B cell (primary cell): ENCODE measurements at regions not wholly inside any gene's neighbourhood (a gene's known extent, or its start where the extent isn't known, plus 50 kb on each side); places are given as distances from the start of the nearest gene placed in this dataset.

Experiments
- ATAC-seq: fragments of 200-7000 bp; cut with Tn5 transposase; one replicate; pipeline ENCODE4 v1.10.0; 2021; ENCODE audit warnings: low read depth, mild to moderate bottlenecking, moderate number of reproducible peaks, moderate library complexity
- CTCF ChIA-PET: fragments of 350-600 bp; sonication (Branson Sonifier 250); formaldehyde crosslinking; loops from one replicate; lab custom pipeline; 2021; ENCODE audit warnings: antibody characterized with exemption, inconsistent platforms; lab: Charles Lee
- POLR2A ChIA-PET: fragments of 350-600 bp; sonication (Branson Sonifier 250); formaldehyde crosslinking; loops from one replicate; lab custom pipeline; 2021; ENCODE audit warnings: antibody characterized with exemption; lab: Charles Lee
- DNase-seq: peaks from one replicate; pipeline ENCODE4 v3.0.0; 2013
- H2AFZ ChIP-seq: 2 replicates; pipeline ENCODE4 v1.6.1; 2012; ENCODE audit warnings: mild to moderate bottlenecking, low read depth, low read length; ENCODE audit not compliant: insufficient read depth, poor library complexity, severe bottlenecking
- H3K27ac ChIP-seq, 2 donors: 1 replicate in 1 of 2; 2 replicates in 1 of 2; pipeline ENCODE4 v1.5.1; 2012 to 2013; ENCODE audit warnings: low read length in 2 of 2, mild to moderate bottlenecking in 2 of 2, moderate library complexity in 1 of 2
- H3K27me3 ChIP-seq, 4 experiments: fragments of 200-600 bp in 1 of 4; sonication (generic) in 1 of 4; replicated peaks in 1 of 4; 1 replicate in 2 of 4; 2 replicates in 2 of 4; pipeline versions ENCODE4 v1.6.1 to v1.7.0; 2013 to 2016; ENCODE audit warnings: low read length in 3 of 4, mild to moderate bottlenecking in 2 of 4, mixed read lengths in 1 of 4, moderate library complexity in 1 of 4; ENCODE audit not compliant: insufficient read depth in 4 of 4, control insufficient read depth in 3 of 4; ENCODE audit errors: control extremely low read depth in 1 of 4
- H3K36me3 ChIP-seq, 2 experiments: replicated peaks in 1 of 2; 1 replicate in 1 of 2; 2 replicates in 1 of 2; pipeline versions ENCODE4 v1.6.1 to v1.7.1; 2013; ENCODE audit warnings: low read length in 1 of 2; ENCODE audit not compliant: insufficient read depth in 2 of 2, control insufficient read depth in 1 of 2; ENCODE audit errors: control extremely low read depth in 1 of 2, extremely low read depth in 1 of 2
- H3K4me1 ChIP-seq, 2 donors: fragments of 200-600 bp in 1 of 2; sonication (generic) in 1 of 2; 1 replicate in 1 of 2; 2 replicates in 1 of 2; pipeline versions ENCODE4 v1.5.1 to v1.6.1; 2013 to 2017; ENCODE audit warnings: low read length in 2 of 2; ENCODE audit not compliant: control insufficient read depth in 2 of 2, insufficient read depth in 2 of 2
- H3K4me2 ChIP-seq: replicated peaks from 2 replicates; pipeline ENCODE3; 2012; ENCODE audit warnings: mild to moderate bottlenecking, low read depth, low read length; ENCODE audit not compliant: poor library complexity, severe bottlenecking
- H3K4me3 ChIP-seq, 5 experiments: fragments of 200-600 bp in 1 of 5; sonication (generic) in 1 of 5; 1 replicate in 3 of 5; 2 replicates in 2 of 5; pipeline versions ENCODE4 v1.5.1 to v1.7.0; 2011 to 2016; ENCODE audit warnings: low read length in 4 of 5, mild to moderate bottlenecking in 4 of 5, low read depth in 2 of 5, control low read depth in 1 of 5, moderate library complexity in 1 of 5; ENCODE audit not compliant: insufficient read depth in 1 of 5; ENCODE audit errors: control extremely low read depth in 1 of 5, extremely low read depth in 1 of 5
- H3K79me2 ChIP-seq: fragments of 200-600 bp; sonication (generic); one replicate; pipeline ENCODE4 v1.6.0; 2016; ENCODE audit warnings: low read length; ENCODE audit not compliant: control insufficient read depth, insufficient read depth
- H3K9ac ChIP-seq: fragments of 200-600 bp; sonication (generic); 2 replicates; pipeline ENCODE4 v1.6.1; 2017; ENCODE audit warnings: mild to moderate bottlenecking, low read length, moderate library complexity
- H3K9me3 ChIP-seq, 3 donors: one replicate each; pipeline versions ENCODE4 v1.6.1 to v1.7.1; 2013; ENCODE audit warnings: low read length in 2 of 3; ENCODE audit not compliant: control insufficient read depth in 2 of 3, insufficient read depth in 1 of 3; ENCODE audit errors: control extremely low read depth in 1 of 3
- H4K20me1 ChIP-seq: 2 replicates; pipeline ENCODE4 v1.6.0; 2012; ENCODE audit warnings: mild to moderate bottlenecking, low read length; ENCODE audit not compliant: insufficient read depth, control insufficient read depth, poor library complexity, severe bottlenecking
- H3K27ac Mint-ChIP-seq: one replicate; pipeline ENCODE4 v1.8.0; 2021; ENCODE audit warnings: mixed read lengths
- H3K27me3 Mint-ChIP-seq: one replicate; pipeline ENCODE4 v1.8.0; 2021; ENCODE audit warnings: mixed read lengths
- H3K4me1 Mint-ChIP-seq: one replicate; pipeline ENCODE4 v1.8.0; 2021; ENCODE audit warnings: mixed read lengths
- H3K4me3 Mint-ChIP-seq: one replicate; pipeline ENCODE4 v1.8.0; 2021; ENCODE audit warnings: mixed read lengths
- H3K9me3 Mint-ChIP-seq: one replicate; pipeline ENCODE4 v1.8.0; 2022; ENCODE audit warnings: mixed read lengths; ENCODE audit not compliant: insufficient read depth
- EZH2 ChIP-seq: IDR thresholded peaks from 2 replicates; pipeline ENCODE4 v1.6.1; 2012; ENCODE audit warnings: borderline replicate concordance, low read depth, mild to moderate bottlenecking, moderate library complexity, low read length; ENCODE audit not compliant: insufficient read depth, poor library complexity, severe bottlenecking
- WGBS: methylation state at CpG from one replicate; pipeline ENCODE4 v1.1.5; 2013; ENCODE audit warnings: missing lambda C conversion rate; ENCODE audit not compliant: insufficient coverage; 5-methylcytosine and 5-hydroxymethylcytosine counted together
- intact Hi-C: fragments of 100-400 bp; cut with micrococcal nuclease; formaldehyde crosslinking; loops from one replicate; pipeline ENCODE4 v1.10.0; 2022
- TF ChIP-seq, protein P1 (sequence below): fragments of 200-600 bp; IDR thresholded peaks from one replicate; pipeline ENCODE4 v1.8.0; 2022; ENCODE audit warnings: antibody characterized with exemption, mild to moderate bottlenecking

DNA sequence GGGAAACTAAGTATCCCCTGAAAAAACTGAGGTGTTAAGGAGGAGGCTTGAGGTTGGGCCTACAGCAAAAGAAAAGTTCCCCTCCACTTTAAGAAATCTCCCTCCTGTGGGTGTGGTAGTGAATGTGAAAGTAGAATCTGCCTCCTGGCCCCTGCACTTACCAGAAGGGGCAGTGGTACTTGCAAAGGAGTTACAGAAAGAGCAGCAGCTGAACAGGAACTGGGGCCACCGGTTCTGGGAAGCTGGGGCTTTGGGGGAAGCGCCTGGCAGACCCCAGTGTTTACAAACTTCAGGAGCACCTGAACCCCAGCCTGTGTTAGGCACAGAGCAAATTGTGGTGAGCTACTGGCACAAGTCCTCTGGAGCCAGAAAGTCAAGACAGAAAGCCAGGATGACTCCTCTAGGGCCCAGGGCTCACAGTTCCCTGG is 250.2 kb upstream of the FGGY start:
- TF ChIP-seq, protein P1, sequence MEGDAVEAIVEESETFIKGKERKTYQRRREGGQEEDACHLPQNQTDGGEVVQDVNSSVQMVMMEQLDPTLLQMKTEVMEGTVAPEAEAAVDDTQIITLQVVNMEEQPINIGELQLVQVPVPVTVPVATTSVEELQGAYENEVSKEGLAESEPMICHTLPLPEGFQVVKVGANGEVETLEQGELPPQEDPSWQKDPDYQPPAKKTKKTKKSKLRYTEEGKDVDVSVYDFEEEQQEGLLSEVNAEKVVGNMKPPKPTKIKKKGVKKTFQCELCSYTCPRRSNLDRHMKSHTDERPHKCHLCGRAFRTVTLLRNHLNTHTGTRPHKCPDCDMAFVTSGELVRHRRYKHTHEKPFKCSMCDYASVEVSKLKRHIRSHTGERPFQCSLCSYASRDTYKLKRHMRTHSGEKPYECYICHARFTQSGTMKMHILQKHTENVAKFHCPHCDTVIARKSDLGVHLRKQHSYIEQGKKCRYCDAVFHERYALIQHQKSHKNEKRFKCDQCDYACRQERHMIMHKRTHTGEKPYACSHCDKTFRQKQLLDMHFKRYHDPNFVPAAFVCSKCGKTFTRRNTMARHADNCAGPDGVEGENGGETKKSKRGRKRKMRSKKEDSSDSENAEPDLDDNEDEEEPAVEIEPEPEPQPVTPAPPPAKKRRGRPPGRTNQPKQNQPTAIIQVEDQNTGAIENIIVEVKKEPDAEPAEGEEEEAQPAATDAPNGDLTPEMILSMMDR = peak; percentile 40
- TF ChIP-seq EZH2 = no peak
- Histone ChIP-seq H3K4me1 (peaks cover 24% of the 10 kb centered on the region in 2 donors), H2AFZ (peak overlapping the region; percentile 75), H3K27ac (peak overlapping the region; percentile 66 to 69), H4K20me1 (no peaks in the 10 kb centered on the region), H3K9ac (peak overlapping the region; percentile 6), H3K9me3 (no peaks in the 10 kb centered on the region), H3K27me3 (no peaks in the 10 kb centered on the region), H3K36me3 (no peaks in the 10 kb centered on the region), H3K79me2 (no peaks in the 10 kb centered on the region), H3K4me2 (peak overlapping the region; percentile 61), H3K4me3 (peak overlapping the region in 2 of 5 experiments; percentile 8 to 23)
- Mint-ChIP-seq H3K4me3 (peak overlapping the region; percentile 59), H3K27me3 (no peaks in the 10 kb centered on the region), H3K9me3 (no peaks in the 10 kb centered on the region), H3K27ac (peak overlapping the region; percentile 92), H3K4me1 (peaks cover 31% of the 10 kb centered on the region)
- 0% methylated on average over 2 of the region's 2 CpGs for WGBS
- DNase-seq = peak; percentile 75
- ATAC-seq = peak; percentile 95
- ChIA-PET POLR2A (interaction anchor here (0.6 to 1.5 kb wide), 5 partner anchors 11 to 263 kb away, joined by 3 to 7 read pairs (median 4); partner anchors contain the start of gene JUN), CTCF (interaction anchor here (0.9 to 2.5 kb wide), 15 partner anchors 14 to 651 kb away, joined by 3 to 11 read pairs (median 4); partner anchors contain the start of gene JUN)
- intact Hi-C loops = loop anchor here (1.0 to 5.0 kb wide), 4 partner anchors 26 to 652 kb away; no protein-coding TSS in a partner anchor

DNA sequence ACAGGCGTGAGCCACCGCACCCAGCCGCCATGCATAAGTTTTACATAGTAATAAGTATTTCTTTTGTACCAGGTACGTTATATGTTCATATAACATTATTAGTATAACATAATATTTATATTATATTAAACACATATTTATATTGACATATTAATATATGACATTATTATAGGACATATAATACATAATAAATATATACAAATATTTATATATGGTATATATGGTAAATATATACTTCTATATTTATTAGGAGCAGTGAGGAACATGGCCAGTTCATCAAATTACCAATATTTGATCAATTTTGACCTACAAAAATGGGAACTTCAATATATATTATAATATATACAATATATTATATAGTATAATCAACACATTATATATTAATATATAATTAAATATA is 245.9 kb upstream of the FGGY start:
- intact Hi-C loops = no loop called here
- Histone ChIP-seq H3K4me3 (no peak overlapping the region), H3K4me1 (peaks cover 14 to 16% of the 10 kb centered on the region in 2 donors), H3K9me3 (no peaks in the 10 kb centered on the region), H2AFZ (no peak overlapping the region), H3K9ac (no peak overlapping the region), H3K79me2 (no peaks in the 10 kb centered on the region), H3K4me2 (no peak overlapping the region), H3K27me3 (no peaks in the 10 kb centered on the region), H4K20me1 (no peaks in the 10 kb centered on the region), H3K27ac (no peak overlapping the region), H3K36me3 (no peaks in the 10 kb centered on the region)
- ChIA-PET CTCF (no interaction called here), POLR2A (interaction anchor here (0.7 kb wide), 1 partner anchor 61 kb away, joined by 3 read pairs; no protein-coding TSS in a partner anchor)
- ATAC-seq (no peak), DNase-seq (no peak)
- Mint-ChIP-seq H3K9me3 (no peaks in the 10 kb centered on the region), H3K27me3 (no peaks in the 10 kb centered on the region), H3K4me3 (no peak overlapping the region), H3K4me1 (peaks cover 18% of the 10 kb centered on the region), H3K27ac (no peak overlapping the region)
- TF ChIP-seq, protein P1 = no peak
- TF ChIP-seq EZH2 = no peak
- WGBS = no CpG with 5 or more reads among the region's 4 CpGs
